ENCODE measurements at regions not wholly inside any gene's neighbourhood (a gene's known extent, or its start where the extent isn't known, plus 50 kb on each side); places are given as distances from the start of the nearest gene placed in this dataset.

GRCh38 chr3:118485693-118486092 is 549.0 kb downstream of the IGSF11 start:
- Mint-ChIP-seq H3K9me3 (peaks cover 42% of the 10 kb centered on the region), H3K36me3 (ENCODE audit: low read depth) (no peaks in the 10 kb centered on the region), H3K27ac (no peak overlapping the region), H3K4me3 (no peak overlapping the region), H3K27me3 (no peaks in the 10 kb centered on the region), H3K4me1 (ENCODE audit: low read depth) (no peaks in the 10 kb centered on the region)
- intact Hi-C loops (cut with micrococcal nuclease), result no loop called here

- H3K4me1 Mint-ChIP-seq (ENCODE audit: low read depth), result no peaks in the 10 kb centered on the region
- H3K36me3 Mint-ChIP-seq (ENCODE audit: low read depth), result no peaks in the 10 kb centered on the region
- peaks cover 53% of the 10 kb centered on the region for H3K9me3 Mint-ChIP-seq
- no peak overlapping the region for H3K27ac Mint-ChIP-seq
- H3K4me3 Mint-ChIP-seq, result no peak overlapping the region
- intact Hi-C loops (cut with micrococcal nuclease), result no loop called here
- no peaks in the 10 kb centered on the region for H3K27me3 Mint-ChIP-seq
Observed at GRCh38 chr3:118487734-118488133, 546.9 kb downstream of the IGSF11 start.

GRCh38 chr3:118488732-118489131 is 545.9 kb downstream of the IGSF11 start:
- Mint-ChIP-seq H3K36me3 (ENCODE audit: low read depth) (no peaks in the 10 kb centered on the region), H3K4me1 (ENCODE audit: low read depth) (no peaks in the 10 kb centered on the region), H3K9me3 (peaks cover 53% of the 10 kb centered on the region), H3K27me3 (no peaks in the 10 kb centered on the region), H3K4me3 (no peak overlapping the region), H3K27ac (no peak overlapping the region)
- intact Hi-C loops (cut with micrococcal nuclease), result no loop called here

- intact Hi-C loops (cut with micrococcal nuclease), result no loop called here
Observed at GRCh38 chr3:118495206-118495605, 539.4 kb downstream of the IGSF11 start.

GRCh38 chr3:118497274-118497673 is 537.4 kb downstream of the IGSF11 start:
- no peaks in the 10 kb centered on the region for H3K36me3 Mint-ChIP-seq (ENCODE audit: low read depth)
- no peak overlapping the region for H3K4me3 Mint-ChIP-seq
- H3K4me1 Mint-ChIP-seq (ENCODE audit: low read depth), result no peaks in the 10 kb centered on the region
- H3K27me3 Mint-ChIP-seq, result no peaks in the 10 kb centered on the region
- intact Hi-C loops (cut with micrococcal nuclease), result no loop called here
- no peak overlapping the region for H3K27ac Mint-ChIP-seq
- no peaks in the 10 kb centered on the region for H3K9me3 Mint-ChIP-seq

More at GRCh38 chr3:118495206-118495605, 539.4 kb downstream of the IGSF11 start:
- H3K9me3 Mint-ChIP-seq, result peaks cover 16% of the 10 kb centered on the region
- no peaks in the 10 kb centered on the region for H3K36me3 Mint-ChIP-seq (ENCODE audit: low read depth)
- H3K27ac Mint-ChIP-seq, result no peak overlapping the region
- no peak overlapping the region for H3K4me3 Mint-ChIP-seq
- H3K4me1 Mint-ChIP-seq (ENCODE audit: low read depth), result no peaks in the 10 kb centered on the region
- H3K27me3 Mint-ChIP-seq, result no peaks in the 10 kb centered on the region

GRCh38 chr3:118501152-118501551 is 533.5 kb downstream of the IGSF11 start:
- Mint-ChIP-seq H3K27me3 (no peaks in the 10 kb centered on the region), H3K4me1 (ENCODE audit: low read depth) (no peaks in the 10 kb centered on the region), H3K27ac (no peak overlapping the region), H3K36me3 (ENCODE audit: low read depth) (no peaks in the 10 kb centered on the region), H3K4me3 (no peak overlapping the region), H3K9me3 (no peaks in the 10 kb centered on the region)
- intact Hi-C loops (cut with micrococcal nuclease), result no loop called here

- no peak overlapping the region for H3K4me3 Mint-ChIP-seq
- H3K4me1 Mint-ChIP-seq (ENCODE audit: low read depth), result no peaks in the 10 kb centered on the region
- intact Hi-C loops (cut with micrococcal nuclease), result no loop called here
- no peaks in the 10 kb centered on the region for H3K36me3 Mint-ChIP-seq (ENCODE audit: low read depth)
- no peaks in the 10 kb centered on the region for H3K9me3 Mint-ChIP-seq
- H3K27me3 Mint-ChIP-seq, result no peaks in the 10 kb centered on the region
- no peak overlapping the region for H3K27ac Mint-ChIP-seq
Observed at GRCh38 chr3:118504906-118505305, 529.7 kb downstream of the IGSF11 start.

GRCh38 chr3:118505784-118506183 is 528.9 kb downstream of the IGSF11 start:
- intact Hi-C loops (cut with micrococcal nuclease), result no loop called here
- Mint-ChIP-seq H3K4me1 (ENCODE audit: low read depth) (no peaks in the 10 kb centered on the region), H3K9me3 (no peaks in the 10 kb centered on the region), H3K27me3 (no peaks in the 10 kb centered on the region), H3K4me3 (no peak overlapping the region), H3K36me3 (ENCODE audit: low read depth) (no peaks in the 10 kb centered on the region), H3K27ac (no peak overlapping the region)

GRCh38 chr3:118511402-118511801 is 523.2 kb downstream of the IGSF11 start:
- intact Hi-C loops (cut with micrococcal nuclease), result no loop called here
- no peaks in the 10 kb centered on the region for H3K27me3 Mint-ChIP-seq

GRCh38 chr3:118512301-118512700 is 522.3 kb downstream of the IGSF11 start:
- Mint-ChIP-seq H3K4me1 (ENCODE audit: low read depth) (no peaks in the 10 kb centered on the region), H3K9me3 (peaks cover 17% of the 10 kb centered on the region), H3K36me3 (ENCODE audit: low read depth) (no peaks in the 10 kb centered on the region), H3K27ac (no peak overlapping the region), H3K4me3 (no peak overlapping the region), H3K27me3 (no peaks in the 10 kb centered on the region)
- intact Hi-C loops (cut with micrococcal nuclease), result no loop called here

More at GRCh38 chr3:118511402-118511801, 523.2 kb downstream of the IGSF11 start:
- H3K9me3 Mint-ChIP-seq, result peaks cover 9% of the 10 kb centered on the region
- no peaks in the 10 kb centered on the region for H3K36me3 Mint-ChIP-seq (ENCODE audit: low read depth)
- no peak overlapping the region for H3K27ac Mint-ChIP-seq
- no peak overlapping the region for H3K4me3 Mint-ChIP-seq
- H3K4me1 Mint-ChIP-seq (ENCODE audit: low read depth), result no peaks in the 10 kb centered on the region

- Mint-ChIP-seq H3K27me3 (no peaks in the 10 kb centered on the region), H3K36me3 (ENCODE audit: low read depth) (no peaks in the 10 kb centered on the region), H3K4me3 (no peak overlapping the region), H3K27ac (no peak overlapping the region), H3K4me1 (ENCODE audit: low read depth) (no peaks in the 10 kb centered on the region), H3K9me3 (peaks cover 30% of the 10 kb centered on the region)
- intact Hi-C loops (cut with micrococcal nuclease), result no loop called here
Observed at GRCh38 chr3:118525077-118525476, 509.6 kb downstream of the IGSF11 start.

GRCh38 chr3:118526758-118527513 is 507.7 kb downstream of the IGSF11 start:
- no peaks in the 10 kb centered on the region for H3K36me3 Mint-ChIP-seq (ENCODE audit: low read depth)
- H3K4me1 Mint-ChIP-seq (ENCODE audit: low read depth), result no peaks in the 10 kb centered on the region
- H3K9me3 Mint-ChIP-seq, result peaks cover 27% of the 10 kb centered on the region
- no peaks in the 10 kb centered on the region for H3K27me3 Mint-ChIP-seq
- H3K4me3 Mint-ChIP-seq, result no peak overlapping the region
- H3K27ac Mint-ChIP-seq, result no peak overlapping the region
- intact Hi-C loops (cut with micrococcal nuclease), result no loop called here

- Mint-ChIP-seq H3K4me1 (ENCODE audit: low read depth) (no peaks in the 10 kb centered on the region), H3K4me3 (no peak overlapping the region), H3K27ac (no peak overlapping the region), H3K9me3 (peaks cover 27% of the 10 kb centered on the region), H3K27me3 (no peaks in the 10 kb centered on the region), H3K36me3 (ENCODE audit: low read depth) (no peaks in the 10 kb centered on the region)
- intact Hi-C loops (cut with micrococcal nuclease), result no loop called here
Observed at GRCh38 chr3:118527514-118528044, 507.1 kb downstream of the IGSF11 start.

GRCh38 chr3:118529554-118529953 is 505.1 kb downstream of the IGSF11 start:
- Mint-ChIP-seq H3K4me3 (no peak overlapping the region), H3K27ac (no peak overlapping the region), H3K36me3 (ENCODE audit: low read depth) (no peaks in the 10 kb centered on the region), H3K27me3 (no peaks in the 10 kb centered on the region), H3K4me1 (ENCODE audit: low read depth) (no peaks in the 10 kb centered on the region), H3K9me3 (peaks cover 18% of the 10 kb centered on the region)
- intact Hi-C loops (cut with micrococcal nuclease), result no loop called here
